DOHH2 (cell line): ENCODE measurements at regions not wholly inside any gene's neighbourhood (a gene's known extent, or its start where the extent isn't known, plus 50 kb on each side); places are given as distances from the start of the nearest gene placed in this dataset.

Experiments used
- EZH2phosphoT487 ChIP-seq: fragments of 200-600 bp; sonication (generic); IDR thresholded peaks from 2 replicates; pipeline ENCODE4 v1.6.1; 2017; ENCODE audit warnings: borderline replicate concordance, mild to moderate bottlenecking, antibody characterized with exemption, low read length, moderate library complexity, mixed read lengths
- TF ChIP-seq, protein P1 (sequence below): fragments of 200-600 bp; sonication (generic); IDR thresholded peaks from one replicate; pipeline ENCODE4 v1.5.1; 2014; ENCODE audit warnings: antibody characterized with exemption, mild to moderate bottlenecking, low read depth, low read length; ENCODE audit not compliant: poor library complexity, severe bottlenecking

- TF ChIP-seq, protein P1, sequence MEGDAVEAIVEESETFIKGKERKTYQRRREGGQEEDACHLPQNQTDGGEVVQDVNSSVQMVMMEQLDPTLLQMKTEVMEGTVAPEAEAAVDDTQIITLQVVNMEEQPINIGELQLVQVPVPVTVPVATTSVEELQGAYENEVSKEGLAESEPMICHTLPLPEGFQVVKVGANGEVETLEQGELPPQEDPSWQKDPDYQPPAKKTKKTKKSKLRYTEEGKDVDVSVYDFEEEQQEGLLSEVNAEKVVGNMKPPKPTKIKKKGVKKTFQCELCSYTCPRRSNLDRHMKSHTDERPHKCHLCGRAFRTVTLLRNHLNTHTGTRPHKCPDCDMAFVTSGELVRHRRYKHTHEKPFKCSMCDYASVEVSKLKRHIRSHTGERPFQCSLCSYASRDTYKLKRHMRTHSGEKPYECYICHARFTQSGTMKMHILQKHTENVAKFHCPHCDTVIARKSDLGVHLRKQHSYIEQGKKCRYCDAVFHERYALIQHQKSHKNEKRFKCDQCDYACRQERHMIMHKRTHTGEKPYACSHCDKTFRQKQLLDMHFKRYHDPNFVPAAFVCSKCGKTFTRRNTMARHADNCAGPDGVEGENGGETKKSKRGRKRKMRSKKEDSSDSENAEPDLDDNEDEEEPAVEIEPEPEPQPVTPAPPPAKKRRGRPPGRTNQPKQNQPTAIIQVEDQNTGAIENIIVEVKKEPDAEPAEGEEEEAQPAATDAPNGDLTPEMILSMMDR, result no peak
- no peak for TF ChIP-seq EZH2phosphoT487
Observed at GRCh38 chr4:54493862-54494261, 163.9 kb upstream of the KIT start.
